Activated naive CD8-positive, alpha-beta T cell treated with anti-CD3 and anti-CD28 coated beads, Interleukin-2, amount 10 ng/mL, durations not matched to agents 7 days and 5 days (primary cell): ENCODE measurements at regions not wholly inside any gene's neighbourhood (a gene's known extent, or its start where the extent isn't known, plus 50 kb on each side); places are given as distances from the start of the nearest gene placed in this dataset.

ENCODE experiments used
- ATAC-seq: fragments of 150-1000 bp; cut with Tn5 transposase; one replicate; pipeline ENCODE4 v1.10.0; 2021; ENCODE audit warnings: low read depth, moderate library complexity
- POLR2A ChIA-PET: fragments of 350-600 bp; sonication (Branson Sonifier 250); formaldehyde crosslinking; loops from one replicate; lab custom pipeline; 2021; ENCODE audit warnings: antibody characterized with exemption; lab: Charles Lee
- DNase-seq: peaks from one replicate; pipeline ENCODE4 v3.0.0; 2021
- H3K27ac Mint-ChIP-seq: one replicate; pipeline ENCODE4 v1.8.0; 2022; ENCODE audit warnings: mild to moderate bottlenecking, mixed read lengths
- H3K27me3 Mint-ChIP-seq: one replicate; pipeline ENCODE4 v1.8.0; 2022; ENCODE audit warnings: mild to moderate bottlenecking, moderate library complexity, mixed read lengths
- H3K36me3 Mint-ChIP-seq: one replicate; pipeline ENCODE4 v1.8.0; 2021; ENCODE audit warnings: mild to moderate bottlenecking, mixed read lengths
- H3K4me1 Mint-ChIP-seq: one replicate; pipeline ENCODE4 v1.8.0; 2021; ENCODE audit warnings: mixed read lengths
- H3K4me3 Mint-ChIP-seq: one replicate; pipeline ENCODE4 v1.8.0; 2022; ENCODE audit warnings: mild to moderate bottlenecking, moderate library complexity, mixed read lengths
- H3K9me3 Mint-ChIP-seq: one replicate; pipeline ENCODE4 v1.8.0; 2021; ENCODE audit warnings: mixed read lengths

DNA sequence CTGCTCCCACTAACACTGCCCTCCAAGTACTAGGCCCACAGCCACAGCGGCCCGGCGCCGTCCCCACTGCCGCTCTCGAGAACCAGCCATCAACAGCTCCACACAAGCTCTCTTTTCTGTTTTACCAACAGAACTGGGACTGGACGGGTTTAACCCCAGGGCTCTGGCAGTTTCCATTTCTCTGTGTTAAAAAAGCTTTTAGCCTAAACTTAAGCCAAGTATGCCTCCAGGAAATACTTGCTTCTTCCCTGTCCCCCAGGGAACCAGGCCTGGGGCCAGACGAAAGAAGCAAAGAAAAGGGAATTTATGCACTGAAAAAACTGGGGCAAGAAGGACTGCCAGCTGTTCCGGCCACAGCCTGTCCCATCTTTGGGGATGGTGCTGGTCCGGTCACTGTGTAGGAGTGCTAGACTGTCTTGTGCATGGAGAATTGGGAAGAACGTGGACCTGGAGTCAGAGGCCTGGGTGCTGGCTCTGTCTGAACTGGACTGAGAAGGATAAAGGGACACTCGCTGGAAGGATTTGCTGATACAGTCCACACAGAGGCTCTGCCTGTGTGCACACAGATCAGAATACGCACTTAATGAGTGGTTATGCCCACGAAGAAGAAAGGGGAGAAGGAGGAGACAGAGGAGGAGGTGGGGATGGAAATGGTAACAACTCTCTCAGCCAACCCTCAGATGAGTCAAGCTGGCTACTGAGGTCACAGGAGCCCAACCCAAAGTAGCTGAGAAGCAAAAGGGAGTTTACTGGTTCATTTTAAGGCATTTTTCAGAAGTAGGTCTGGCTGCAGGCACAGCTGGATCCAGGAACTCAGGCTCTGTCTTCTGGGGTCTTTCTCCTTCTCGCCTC lies 254.4 kb upstream of the PMEPA1 start:
- H3K27ac Mint-ChIP-seq = no peak overlapping the region
- ATAC-seq (no peak), DNase-seq (no peak)
- peaks cover 3% of the 10 kb centered on the region for H3K27me3 Mint-ChIP-seq
- no peak overlapping the region for H3K4me3 Mint-ChIP-seq
- POLR2A ChIA-PET = no interaction called here
- H3K4me1 Mint-ChIP-seq = no peaks in the 10 kb centered on the region
- H3K9me3 Mint-ChIP-seq = no peaks in the 10 kb centered on the region
- no peaks in the 10 kb centered on the region for H3K36me3 Mint-ChIP-seq

DNA sequence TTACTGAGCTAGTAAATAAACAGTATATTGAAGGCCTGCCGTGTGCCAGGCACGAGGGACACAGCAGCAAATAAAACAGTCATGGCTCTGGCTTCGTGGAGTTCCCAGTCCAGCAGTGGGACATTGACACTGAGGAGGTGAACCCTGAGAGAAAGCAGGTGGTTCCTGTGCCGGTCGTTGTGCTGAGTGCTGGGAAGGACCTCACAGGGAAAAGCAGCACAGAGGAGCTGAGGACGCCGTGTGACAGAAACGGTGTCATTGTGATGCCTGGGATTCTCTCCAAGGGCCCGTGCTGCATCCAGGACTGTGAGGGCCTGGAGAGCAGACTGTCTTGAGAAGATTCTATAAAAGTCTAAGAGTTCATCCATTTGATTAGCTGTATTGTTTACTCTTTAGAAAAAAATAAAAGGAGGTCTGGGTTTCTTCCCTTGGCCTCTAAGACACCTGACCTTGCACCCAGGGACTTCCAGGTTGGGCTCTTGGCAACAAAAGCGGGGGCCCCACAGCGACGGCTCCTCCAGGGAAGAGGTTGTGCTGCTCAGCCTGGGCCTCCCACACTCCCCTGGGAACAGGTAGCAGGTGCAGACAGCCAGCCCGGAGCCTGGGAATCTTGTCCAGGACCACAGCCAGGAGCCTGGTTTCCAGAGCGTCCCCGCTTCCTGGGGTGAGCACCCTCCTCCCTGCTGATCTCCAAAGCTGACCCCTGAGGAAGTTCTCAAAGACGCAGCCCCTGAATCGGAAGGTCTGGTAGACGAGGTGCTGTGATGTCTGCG lies 251.2 kb upstream of the PMEPA1 start:
- no peaks in the 10 kb centered on the region for H3K36me3 Mint-ChIP-seq
- DNase-seq = no peak
- POLR2A ChIA-PET = no interaction called here

DNA sequence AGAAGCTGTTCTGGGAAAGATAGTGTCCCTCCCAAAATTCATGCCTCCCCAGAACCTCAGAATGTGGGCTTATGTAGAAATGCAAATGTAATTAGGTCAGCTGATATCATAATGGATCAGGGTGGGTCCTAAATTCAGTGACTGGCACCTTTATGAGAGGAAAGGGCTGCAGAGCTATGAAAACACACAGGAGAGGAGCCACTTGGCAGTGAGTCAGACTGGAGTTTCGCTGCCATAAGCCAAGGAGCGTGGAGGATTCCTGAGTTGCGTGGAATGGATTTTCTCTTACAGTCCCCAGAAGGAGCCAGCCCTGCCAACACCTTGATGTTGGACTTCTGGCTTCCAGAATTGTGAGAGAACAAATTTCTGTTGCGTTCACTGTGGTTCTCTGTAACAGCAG lies 249.8 kb upstream of the PMEPA1 start:
- peaks cover 2% of the 10 kb centered on the region for H3K27me3 Mint-ChIP-seq
- no peak overlapping the region for H3K4me3 Mint-ChIP-seq
- POLR2A ChIA-PET = no interaction called here
- DNase-seq (no peak), ATAC-seq (no peak)
- no peaks in the 10 kb centered on the region for H3K36me3 Mint-ChIP-seq
- H3K27ac Mint-ChIP-seq = no peak overlapping the region
- no peaks in the 10 kb centered on the region for H3K4me1 Mint-ChIP-seq
- peaks cover 2% of the 10 kb centered on the region for H3K9me3 Mint-ChIP-seq

More for the DNA sequence above, 251.2 kb upstream of the PMEPA1 start:
- Mint-ChIP-seq H3K4me3 (no peak overlapping the region), H3K27me3 (no peaks in the 10 kb centered on the region), H3K27ac (no peak overlapping the region), H3K4me1 (no peaks in the 10 kb centered on the region), H3K9me3 (no peaks in the 10 kb centered on the region)
- no peak for ATAC-seq

DNA sequence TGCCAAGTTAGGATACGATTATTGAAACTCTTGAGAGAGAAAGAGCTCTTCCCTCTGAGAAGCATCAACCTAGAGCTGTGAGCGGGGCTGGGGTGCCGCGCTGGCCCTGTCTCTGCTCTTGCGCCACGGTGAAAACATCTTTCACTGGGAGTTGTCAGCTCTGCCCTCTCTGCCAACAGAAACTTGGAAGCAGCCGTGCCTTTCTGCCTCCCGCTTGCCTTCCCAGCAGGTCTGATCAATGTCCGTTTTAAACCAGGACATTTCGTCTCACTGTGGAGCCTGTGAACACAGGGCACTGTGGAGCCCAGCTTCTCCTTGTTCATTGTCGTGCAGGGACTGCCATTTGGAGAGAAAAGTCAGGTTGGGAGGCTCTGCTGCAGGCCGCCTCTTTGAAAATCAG lies 249.2 kb upstream of the PMEPA1 start:
- Mint-ChIP-seq H3K4me3 (no peak overlapping the region), H3K27ac (no peak overlapping the region), H3K36me3 (no peaks in the 10 kb centered on the region), H3K27me3 (peaks cover 2% of the 10 kb centered on the region), H3K4me1 (no peaks in the 10 kb centered on the region), H3K9me3 (peaks cover 2% of the 10 kb centered on the region)
- POLR2A ChIA-PET = no interaction called here
- ATAC-seq (no peak), DNase-seq (no peak)

DNA sequence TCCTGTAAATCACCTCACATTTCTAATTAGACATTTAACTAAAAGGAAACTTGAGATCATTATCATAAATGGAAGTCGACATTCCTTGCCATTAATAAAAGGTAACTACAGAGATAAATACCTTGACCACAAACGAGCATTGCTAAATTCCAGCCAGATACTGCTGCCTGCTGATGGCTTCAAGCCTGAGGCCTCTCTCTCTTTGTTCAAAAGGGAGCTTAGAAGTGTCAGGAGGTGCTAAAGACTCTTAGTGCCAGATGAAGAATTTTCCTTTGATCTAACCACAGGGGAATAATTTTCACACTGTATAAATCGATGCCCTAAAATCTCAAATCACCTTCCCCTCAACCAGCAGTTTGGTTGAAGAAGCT lies 248.2 kb upstream of the PMEPA1 start:
- no peak overlapping the region for H3K4me3 Mint-ChIP-seq
- H3K27me3 Mint-ChIP-seq = peaks cover 2% of the 10 kb centered on the region
- H3K36me3 Mint-ChIP-seq = no peaks in the 10 kb centered on the region
- no peak for ATAC-seq
- no peak for DNase-seq
- POLR2A ChIA-PET = no interaction called here
- H3K27ac Mint-ChIP-seq = no peak overlapping the region
- H3K9me3 Mint-ChIP-seq = peaks cover 3% of the 10 kb centered on the region
- no peaks in the 10 kb centered on the region for H3K4me1 Mint-ChIP-seq

DNA sequence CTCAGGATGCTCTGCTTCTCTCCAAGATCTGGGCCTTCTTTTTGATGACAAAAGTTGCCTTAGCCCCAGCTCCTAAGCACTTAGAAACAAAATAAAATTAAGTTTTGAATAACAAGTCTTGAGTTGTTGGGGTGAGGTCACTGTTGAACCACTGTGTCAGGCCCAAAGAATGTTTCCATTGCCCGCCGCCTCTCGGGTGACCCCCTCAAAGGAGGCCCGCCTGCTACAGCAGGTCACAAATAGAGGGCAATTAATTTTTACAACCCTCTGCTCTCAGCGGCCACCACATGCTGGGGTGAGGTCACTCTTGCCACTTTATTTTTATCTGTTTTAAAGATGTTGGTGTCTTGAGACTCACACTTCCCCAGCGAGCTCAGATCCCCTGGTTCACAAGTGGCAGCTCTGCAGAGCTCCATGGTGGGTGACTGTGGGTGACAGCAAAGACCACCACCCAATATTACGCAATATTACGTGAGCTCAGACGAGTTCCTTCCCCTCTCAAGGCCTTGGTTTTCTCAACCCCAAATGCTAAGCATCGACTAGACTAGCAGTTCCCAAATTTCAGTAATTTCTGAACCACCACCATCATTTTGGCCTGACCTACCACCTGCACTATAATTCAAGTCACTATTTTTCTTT lies 247.7 kb upstream of the PMEPA1 start:
- POLR2A ChIA-PET = no interaction called here
- H3K9me3 Mint-ChIP-seq = peaks cover 3% of the 10 kb centered on the region
- ATAC-seq (no peak), DNase-seq (no peak)
- no peak overlapping the region for H3K4me3 Mint-ChIP-seq
- no peak overlapping the region for H3K27ac Mint-ChIP-seq
- no peaks in the 10 kb centered on the region for H3K36me3 Mint-ChIP-seq
- peaks cover 2% of the 10 kb centered on the region for H3K27me3 Mint-ChIP-seq
- no peaks in the 10 kb centered on the region for H3K4me1 Mint-ChIP-seq

DNA sequence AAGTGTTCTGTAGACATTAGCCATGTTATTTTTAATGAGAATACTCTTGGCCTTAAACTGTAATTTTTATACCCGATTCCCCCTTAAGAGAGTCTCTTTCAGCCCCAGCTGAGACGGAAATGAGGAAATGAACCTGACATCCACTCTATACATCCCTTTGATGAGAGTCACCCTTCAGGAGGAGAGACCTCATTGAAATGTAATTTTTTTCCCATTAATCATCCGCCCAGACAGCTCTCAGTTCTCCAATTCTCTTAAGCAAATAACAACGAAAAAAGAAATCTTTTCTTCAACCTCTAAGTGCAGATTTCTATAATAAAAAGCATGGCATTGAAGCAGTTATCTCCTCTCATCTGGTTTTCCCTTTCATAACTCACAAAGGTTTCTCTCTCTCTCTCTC lies 243.8 kb upstream of the PMEPA1 start:
- H3K36me3 Mint-ChIP-seq = no peaks in the 10 kb centered on the region
- peaks cover 2% of the 10 kb centered on the region for H3K27me3 Mint-ChIP-seq
- H3K4me1 Mint-ChIP-seq = no peaks in the 10 kb centered on the region
- H3K4me3 Mint-ChIP-seq = no peak overlapping the region
- H3K27ac Mint-ChIP-seq = no peak overlapping the region
- POLR2A ChIA-PET = no interaction called here
- peaks cover 5% of the 10 kb centered on the region for H3K9me3 Mint-ChIP-seq
- DNase-seq (no peak), ATAC-seq (no peak)

DNA sequence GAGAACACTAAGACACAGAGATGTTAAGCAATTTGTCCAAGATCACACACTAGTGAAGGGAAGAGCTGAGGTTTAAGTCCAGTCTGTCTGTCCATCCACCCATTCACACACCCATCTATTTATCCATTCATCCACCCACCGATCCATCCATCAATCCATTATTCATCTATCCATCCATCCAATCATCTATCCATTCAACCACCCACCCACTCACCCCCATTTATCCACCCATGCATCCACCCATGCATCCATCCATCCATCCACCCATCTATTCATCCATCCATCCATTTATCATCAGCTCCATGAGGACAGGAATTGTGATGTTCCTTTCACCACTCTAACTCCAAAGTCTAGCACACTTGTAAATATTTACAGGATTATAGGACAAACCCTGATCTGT lies 242.3 kb upstream of the PMEPA1 start:
- Mint-ChIP-seq H3K27ac (no peak overlapping the region), H3K4me1 (no peaks in the 10 kb centered on the region), H3K36me3 (no peaks in the 10 kb centered on the region), H3K9me3 (peaks cover 5% of the 10 kb centered on the region), H3K27me3 (peaks cover 2% of the 10 kb centered on the region), H3K4me3 (no peak overlapping the region)
- DNase-seq (no peak), ATAC-seq (no peak)
- POLR2A ChIA-PET = no interaction called here

DNA sequence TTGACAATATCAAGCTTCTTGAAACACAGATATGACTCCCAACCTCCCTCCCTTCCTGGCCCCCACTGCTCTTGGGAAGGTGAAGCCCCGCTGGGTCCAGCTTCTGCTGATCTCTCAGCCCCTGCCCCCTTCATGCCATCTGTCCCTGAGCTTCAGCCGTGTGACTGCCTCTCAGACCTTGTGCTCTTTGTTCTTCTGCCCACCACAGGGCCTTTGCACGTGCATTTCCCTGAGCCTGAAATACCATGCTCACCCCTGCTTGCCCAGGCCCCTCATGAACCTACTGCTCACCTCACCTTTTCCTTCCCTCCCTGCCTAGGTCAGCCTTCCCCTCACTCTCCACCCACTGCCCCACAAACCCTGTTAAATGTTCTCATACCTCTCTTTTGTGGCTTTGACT lies 241.7 kb upstream of the PMEPA1 start:
- ATAC-seq (no peak), DNase-seq (no peak)
- Mint-ChIP-seq H3K27ac (no peak overlapping the region), H3K9me3 (peaks cover 5% of the 10 kb centered on the region), H3K27me3 (peaks cover 2% of the 10 kb centered on the region), H3K4me1 (no peaks in the 10 kb centered on the region), H3K36me3 (no peaks in the 10 kb centered on the region), H3K4me3 (no peak overlapping the region)
- POLR2A ChIA-PET = no interaction called here

DNA sequence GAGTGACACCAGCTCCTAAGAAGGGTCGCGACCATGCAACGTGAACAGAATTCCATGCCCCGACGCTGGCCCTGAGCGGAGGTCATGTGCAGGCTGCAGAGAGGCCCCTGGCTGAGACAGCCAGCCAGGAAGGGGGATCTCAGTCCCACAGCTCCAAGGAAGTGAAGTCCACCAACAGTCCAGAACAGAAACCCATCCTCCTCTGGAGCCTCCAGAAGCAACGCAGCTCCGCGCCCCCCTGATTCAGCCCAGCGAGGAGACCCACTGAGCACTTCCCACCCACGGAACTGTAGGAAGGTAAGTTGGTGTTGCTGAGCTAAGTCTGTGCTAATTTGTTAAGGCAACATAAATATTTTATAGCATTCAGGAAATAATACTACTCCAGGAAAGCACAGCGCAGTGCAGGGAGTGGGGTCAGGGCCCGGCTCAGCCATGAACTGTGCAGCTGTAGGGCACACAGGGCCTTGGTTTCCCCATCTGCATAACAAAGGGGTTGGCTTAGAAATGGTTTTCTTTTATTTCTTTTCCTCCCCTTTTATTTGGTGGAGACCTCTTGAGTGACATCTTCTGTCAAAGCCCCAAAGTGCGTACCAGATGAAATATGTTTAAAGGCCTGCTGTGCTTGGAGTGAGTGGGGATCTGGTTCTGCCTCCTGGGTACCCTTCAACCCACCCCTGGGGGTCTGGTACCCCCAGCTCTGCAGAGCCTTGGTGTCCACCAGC lies 241.1 kb upstream of the PMEPA1 start:
- ATAC-seq = no peak
- no peak overlapping the region for H3K4me3 Mint-ChIP-seq
- peaks cover 2% of the 10 kb centered on the region for H3K27me3 Mint-ChIP-seq
- no peaks in the 10 kb centered on the region for H3K4me1 Mint-ChIP-seq
- H3K36me3 Mint-ChIP-seq = no peaks in the 10 kb centered on the region
- POLR2A ChIA-PET = no interaction called here
- DNase-seq = no peak
- H3K9me3 Mint-ChIP-seq = peaks cover 5% of the 10 kb centered on the region
- H3K27ac Mint-ChIP-seq = no peak overlapping the region

DNA sequence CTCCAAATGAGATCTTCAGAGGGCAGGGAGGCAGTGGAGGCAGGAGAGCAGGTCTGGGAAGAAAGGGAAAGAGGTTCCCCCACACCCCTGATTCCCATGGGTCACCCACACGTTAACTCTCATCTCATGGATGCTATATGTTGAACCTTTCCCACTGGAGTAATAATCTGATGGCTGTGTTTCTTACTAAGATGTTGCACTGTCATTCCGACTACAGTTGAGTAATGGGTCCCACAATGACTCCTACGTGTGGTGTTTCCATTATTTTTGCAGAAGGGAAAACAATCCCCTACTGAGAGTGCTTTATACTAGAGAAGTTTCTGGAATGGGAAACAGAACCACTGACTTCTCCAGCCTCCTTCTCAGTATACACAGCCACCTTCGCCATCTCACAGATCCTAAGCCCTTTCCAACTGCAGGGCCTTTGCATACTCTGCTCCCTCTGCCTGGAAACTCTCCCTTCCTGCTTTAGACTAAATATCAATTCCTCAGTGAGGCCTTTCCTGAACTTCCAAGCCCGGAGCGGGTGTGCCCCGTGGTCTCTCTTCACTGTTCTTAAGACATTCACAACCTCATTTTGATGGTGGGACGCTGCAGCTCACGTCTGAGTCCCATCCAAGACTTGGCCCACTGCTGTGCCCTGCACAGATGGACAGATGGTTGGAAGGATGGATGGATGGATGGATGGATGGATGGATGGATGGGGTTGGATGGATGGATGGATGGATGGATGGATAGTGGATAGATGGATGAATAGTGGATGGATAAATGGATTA lies 238.6 kb upstream of the PMEPA1 start:
- Mint-ChIP-seq H3K36me3 (no peaks in the 10 kb centered on the region), H3K4me3 (no peak overlapping the region), H3K27ac (no peak overlapping the region), H3K4me1 (no peaks in the 10 kb centered on the region), H3K27me3 (no peaks in the 10 kb centered on the region), H3K9me3 (peaks cover 1% of the 10 kb centered on the region)
- ATAC-seq (no peak), DNase-seq (no peak)
- POLR2A ChIA-PET = no interaction called here

DNA sequence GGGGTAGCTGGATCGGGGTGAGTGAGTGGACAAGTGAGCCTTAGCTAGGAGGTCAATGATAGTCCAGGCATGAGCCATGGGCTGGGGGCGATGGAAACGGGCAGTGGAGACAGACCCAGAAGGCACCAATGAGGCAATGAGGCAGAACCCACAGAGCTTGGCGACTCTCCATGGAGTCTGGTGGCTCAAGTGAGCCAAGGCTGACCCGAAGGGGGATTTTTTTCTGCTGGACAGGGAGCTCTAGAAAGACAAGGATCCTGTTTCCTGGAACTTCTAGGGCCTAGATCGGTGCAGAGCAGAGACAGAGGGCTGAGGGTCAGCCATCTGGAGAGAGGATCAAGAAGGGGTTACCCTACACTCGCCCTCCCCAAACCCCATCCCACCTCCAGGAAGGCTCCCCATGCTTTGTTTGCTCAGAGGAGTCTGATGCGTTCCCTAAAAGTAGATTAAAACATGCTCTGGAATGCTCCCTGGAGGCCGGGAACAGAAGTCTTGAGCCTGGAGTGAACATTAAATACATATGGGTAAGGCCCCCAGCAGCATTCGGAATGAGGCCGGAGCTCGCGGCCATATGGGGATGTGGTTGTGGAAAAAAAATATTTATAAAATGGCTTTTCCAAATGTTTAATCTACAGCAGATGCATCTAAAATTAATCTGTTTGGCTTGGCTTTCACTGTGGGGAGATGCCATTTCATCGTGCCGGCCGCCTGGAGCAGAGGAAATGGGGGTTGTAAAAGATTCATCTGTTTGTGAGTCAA lies 237.8 kb upstream of the PMEPA1 start:
- no peaks in the 10 kb centered on the region for H3K36me3 Mint-ChIP-seq
- no peaks in the 10 kb centered on the region for H3K4me1 Mint-ChIP-seq
- no peak overlapping the region for H3K4me3 Mint-ChIP-seq
- POLR2A ChIA-PET = no interaction called here
- peaks cover 1% of the 10 kb centered on the region for H3K9me3 Mint-ChIP-seq
- DNase-seq (no peak), ATAC-seq (no peak)
- no peaks in the 10 kb centered on the region for H3K27me3 Mint-ChIP-seq
- H3K27ac Mint-ChIP-seq = no peak overlapping the region
